HFFc6 (cell line): ENCODE measurements at regions not wholly inside any gene's neighbourhood (a gene's known extent, or its start where the extent isn't known, plus 50 kb on each side); places are given as distances from the start of the nearest gene placed in this dataset.

Experiments used
- DNase-seq: peaks from one replicate; pipeline ENCODE4 v3.0.0-alpha.2; 2018
- H3K27ac Mint-ChIP-seq: 2 replicates; pipeline ENCODE4 v1.8.0; 2020; ENCODE audit warnings: mild to moderate bottlenecking, mixed read lengths
- H3K27me3 Mint-ChIP-seq: 2 replicates; pipeline ENCODE4 v1.8.0; 2021; ENCODE audit warnings: mild to moderate bottlenecking, moderate library complexity, mixed read lengths; ENCODE audit not compliant: insufficient read depth
- H3K36me3 Mint-ChIP-seq: 2 replicates; pipeline ENCODE4 v1.8.0; 2021; ENCODE audit warnings: low read depth, mixed read lengths
- H3K4me1 Mint-ChIP-seq: 2 replicates; pipeline ENCODE4 v1.8.0; 2020; ENCODE audit warnings: low read depth, mixed read lengths
- H3K4me3 Mint-ChIP-seq: 2 replicates; pipeline ENCODE4 v1.8.0; 2020; ENCODE audit warnings: mild to moderate bottlenecking, moderate library complexity, mixed read lengths
- H3K9me3 Mint-ChIP-seq: 2 replicates; pipeline ENCODE4 v1.8.0; 2020; ENCODE audit warnings: mild to moderate bottlenecking, mixed read lengths
- TF ChIP-seq, protein P1 (sequence below): fragments of 200-600 bp; sonication (generic); IDR thresholded peaks from 2 replicates; pipeline ENCODE4 v1.5.0; 2021; ENCODE audit warnings: antibody characterized with exemption, mild to moderate bottlenecking

- Mint-ChIP-seq H3K9me3 (peaks cover 3% of the 10 kb centered on the region; the same call in 1 of the 2 replicates), H3K27ac (no peak overlapping the region), H3K36me3 (no peaks in the 10 kb centered on the region), H3K27me3 (peaks cover 7% of the 10 kb centered on the region), H3K4me1 (no peaks in the 10 kb centered on the region), H3K4me3 (no peak overlapping the region)
- no peak for DNase-seq
- TF ChIP-seq, protein P1, sequence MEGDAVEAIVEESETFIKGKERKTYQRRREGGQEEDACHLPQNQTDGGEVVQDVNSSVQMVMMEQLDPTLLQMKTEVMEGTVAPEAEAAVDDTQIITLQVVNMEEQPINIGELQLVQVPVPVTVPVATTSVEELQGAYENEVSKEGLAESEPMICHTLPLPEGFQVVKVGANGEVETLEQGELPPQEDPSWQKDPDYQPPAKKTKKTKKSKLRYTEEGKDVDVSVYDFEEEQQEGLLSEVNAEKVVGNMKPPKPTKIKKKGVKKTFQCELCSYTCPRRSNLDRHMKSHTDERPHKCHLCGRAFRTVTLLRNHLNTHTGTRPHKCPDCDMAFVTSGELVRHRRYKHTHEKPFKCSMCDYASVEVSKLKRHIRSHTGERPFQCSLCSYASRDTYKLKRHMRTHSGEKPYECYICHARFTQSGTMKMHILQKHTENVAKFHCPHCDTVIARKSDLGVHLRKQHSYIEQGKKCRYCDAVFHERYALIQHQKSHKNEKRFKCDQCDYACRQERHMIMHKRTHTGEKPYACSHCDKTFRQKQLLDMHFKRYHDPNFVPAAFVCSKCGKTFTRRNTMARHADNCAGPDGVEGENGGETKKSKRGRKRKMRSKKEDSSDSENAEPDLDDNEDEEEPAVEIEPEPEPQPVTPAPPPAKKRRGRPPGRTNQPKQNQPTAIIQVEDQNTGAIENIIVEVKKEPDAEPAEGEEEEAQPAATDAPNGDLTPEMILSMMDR: no peak
These were observed 64.2 kb upstream of the GGTLC1 start for GRCh38 chr20:24052599-24053275.

DNA sequence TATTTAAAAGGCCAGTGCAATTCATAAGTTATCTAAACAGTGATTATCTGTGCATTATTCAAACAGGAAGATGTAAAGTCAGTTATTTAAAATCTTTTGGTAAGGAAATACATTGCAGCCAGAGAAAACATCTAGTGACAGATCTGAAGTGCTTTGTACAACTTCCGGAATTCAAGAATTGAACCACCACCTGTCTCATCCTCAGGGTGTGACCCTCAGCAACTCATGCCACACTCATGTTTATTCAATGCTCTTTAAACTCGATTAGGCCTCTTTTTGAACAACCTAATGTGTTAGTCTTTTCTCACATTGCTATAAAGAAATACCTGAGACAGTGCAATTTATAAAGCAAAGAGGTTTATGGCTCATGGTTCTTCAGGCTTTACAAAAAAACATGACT lies 62.6 kb upstream of the GGTLC1 start:
- TF ChIP-seq, protein P1: no peak
- H3K4me1 Mint-ChIP-seq: no peaks in the 10 kb centered on the region
- no peaks in the 10 kb centered on the region; the same call in 1 of the 2 replicates for H3K9me3 Mint-ChIP-seq

DNA sequence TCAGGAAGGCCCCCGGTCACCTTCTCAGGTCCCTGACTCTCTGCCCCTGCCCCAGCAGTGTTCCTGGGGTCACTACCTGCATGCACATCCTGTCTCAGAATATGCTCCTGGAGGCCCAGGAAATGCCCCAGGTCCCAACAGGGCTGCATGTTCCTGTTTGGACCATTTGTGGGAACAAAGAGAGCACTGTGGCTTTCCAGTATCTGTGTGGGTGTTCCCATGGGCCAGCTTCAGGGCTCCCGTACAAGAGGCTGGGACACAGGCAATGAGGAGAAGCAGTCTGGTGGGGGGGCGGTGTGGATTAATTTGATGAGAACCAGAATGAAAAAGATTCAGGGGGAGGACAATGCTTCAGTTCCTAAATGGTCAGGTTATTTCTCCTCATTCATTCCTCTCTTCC lies 61.5 kb upstream of the GGTLC1 start:
- DNase-seq: no peak
- Mint-ChIP-seq H3K4me1 (no peaks in the 10 kb centered on the region), H3K4me3 (no peak overlapping the region), H3K36me3 (no peaks in the 10 kb centered on the region), H3K9me3 (no peaks in the 10 kb centered on the region; the same call in 1 of the 2 replicates), H3K27ac (no peak overlapping the region), H3K27me3 (peaks cover 10% of the 10 kb centered on the region)
- TF ChIP-seq, protein P1: no peak

More for the DNA sequence above, 62.6 kb upstream of the GGTLC1 start:
- Mint-ChIP-seq H3K4me3 (no peak overlapping the region), H3K36me3 (no peaks in the 10 kb centered on the region), H3K27ac (no peak overlapping the region), H3K27me3 (peaks cover 10% of the 10 kb centered on the region)
- DNase-seq: no peak

DNA sequence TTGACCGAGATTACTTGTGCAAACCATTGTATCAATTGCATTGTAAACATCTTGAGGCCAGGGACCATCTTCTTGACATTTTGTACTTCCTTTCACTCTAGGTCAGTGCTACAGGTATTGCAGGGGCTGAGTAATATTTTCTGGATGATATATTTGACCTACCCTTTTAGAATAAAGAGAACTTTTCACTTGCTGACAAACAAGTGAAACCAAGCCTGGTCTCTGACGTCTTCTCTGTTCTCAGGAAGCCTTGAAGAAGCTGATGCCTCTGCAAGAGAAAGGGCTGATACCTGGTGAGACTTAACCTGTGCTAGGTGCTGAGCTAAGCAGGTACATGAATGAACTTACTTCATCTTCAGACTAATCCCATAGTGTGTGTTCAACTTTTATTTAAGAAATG lies 60.5 kb upstream of the GGTLC1 start:
- no peaks in the 10 kb centered on the region for H3K4me1 Mint-ChIP-seq
- H3K27ac Mint-ChIP-seq: no peak overlapping the region
- H3K36me3 Mint-ChIP-seq: no peaks in the 10 kb centered on the region
- H3K27me3 Mint-ChIP-seq: peaks cover 10% of the 10 kb centered on the region
- H3K4me3 Mint-ChIP-seq: no peak overlapping the region
- DNase-seq: no peak
- no peaks in the 10 kb centered on the region; the same call in 1 of the 2 replicates for H3K9me3 Mint-ChIP-seq
- TF ChIP-seq, protein P1: no peak

DNA sequence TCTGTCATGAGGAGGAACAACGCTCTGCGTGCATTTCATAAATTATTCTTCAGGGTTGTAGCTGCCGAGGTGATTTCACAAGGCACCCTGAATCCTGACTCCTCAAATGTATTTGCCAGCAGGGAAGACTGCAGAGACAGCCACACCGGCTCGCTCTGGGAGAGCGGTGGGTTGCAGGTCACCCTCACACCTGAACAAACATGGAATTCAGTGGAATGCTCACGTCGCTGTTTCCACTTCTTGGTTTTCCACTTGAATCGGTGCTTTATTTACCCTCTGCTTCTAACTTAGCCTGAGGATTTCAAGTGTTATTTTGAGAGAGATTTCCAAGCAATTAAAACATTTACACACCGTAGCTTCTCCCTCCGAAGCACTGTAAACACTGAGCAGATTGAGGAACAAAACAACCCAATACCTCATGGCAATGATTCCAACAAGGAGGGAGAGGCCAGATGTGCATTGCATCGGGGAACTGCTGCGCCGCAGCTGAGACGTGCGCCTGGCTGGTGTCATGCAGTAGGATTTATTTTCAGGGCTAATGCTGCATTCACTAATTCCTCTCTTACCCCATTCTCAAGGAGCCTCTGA lies 59.5 kb upstream of the GGTLC1 start:
- Mint-ChIP-seq H3K4me3 (no peak overlapping the region), H3K4me1 (no peaks in the 10 kb centered on the region), H3K27ac (no peak overlapping the region), H3K9me3 (no peaks in the 10 kb centered on the region; the same call in 1 of the 2 replicates), H3K36me3 (no peaks in the 10 kb centered on the region), H3K27me3 (peaks cover 10% of the 10 kb centered on the region)
- TF ChIP-seq, protein P1: no peak
- DNase-seq: no peak
